Mesothelial cell of epicardium (in vitro differentiated cells): ENCODE measurements at regions not wholly inside any gene's neighbourhood (a gene's known extent, or its start where the extent isn't known, plus 50 kb on each side); places are given as distances from the start of the nearest gene placed in this dataset.

Experiments used
- DNase-seq, 2 experiments: peaks; one replicate each; pipeline ENCODE4 v3.0.0; 2021; ENCODE audit warnings: low spot score in 2 of 2; ENCODE audit not compliant: unreplicated experiment in 2 of 2
- H3K27ac Mint-ChIP-seq: 2 replicates; pipeline ENCODE4 v1.8.0; 2021; ENCODE audit warnings: mixed read lengths
- H3K27me3 Mint-ChIP-seq: 2 replicates; pipeline ENCODE4 v1.8.0; 2021; ENCODE audit warnings: low read depth, mixed read lengths
- H3K36me3 Mint-ChIP-seq: 2 replicates; pipeline ENCODE4 v1.8.0; 2021; ENCODE audit warnings: mixed read lengths
- H3K4me1 Mint-ChIP-seq: 2 replicates; pipeline ENCODE4 v1.8.0; 2021; ENCODE audit warnings: mixed read lengths
- H3K4me3 Mint-ChIP-seq: 2 replicates; pipeline ENCODE4 v1.8.0; 2021; ENCODE audit warnings: mild to moderate bottlenecking, moderate library complexity, mixed read lengths
- H3K9me3 Mint-ChIP-seq: 2 replicates; pipeline ENCODE4 v1.8.0; 2021; ENCODE audit warnings: mixed read lengths
- TF ChIP-seq, protein P1 (sequence below): fragments of 200-600 bp; sonication (generic); IDR thresholded peaks from one replicate; pipeline ENCODE4 v1.5.0; 2021; ENCODE audit warnings: antibody characterized with exemption; ENCODE audit not compliant: unreplicated experiment

DNA sequence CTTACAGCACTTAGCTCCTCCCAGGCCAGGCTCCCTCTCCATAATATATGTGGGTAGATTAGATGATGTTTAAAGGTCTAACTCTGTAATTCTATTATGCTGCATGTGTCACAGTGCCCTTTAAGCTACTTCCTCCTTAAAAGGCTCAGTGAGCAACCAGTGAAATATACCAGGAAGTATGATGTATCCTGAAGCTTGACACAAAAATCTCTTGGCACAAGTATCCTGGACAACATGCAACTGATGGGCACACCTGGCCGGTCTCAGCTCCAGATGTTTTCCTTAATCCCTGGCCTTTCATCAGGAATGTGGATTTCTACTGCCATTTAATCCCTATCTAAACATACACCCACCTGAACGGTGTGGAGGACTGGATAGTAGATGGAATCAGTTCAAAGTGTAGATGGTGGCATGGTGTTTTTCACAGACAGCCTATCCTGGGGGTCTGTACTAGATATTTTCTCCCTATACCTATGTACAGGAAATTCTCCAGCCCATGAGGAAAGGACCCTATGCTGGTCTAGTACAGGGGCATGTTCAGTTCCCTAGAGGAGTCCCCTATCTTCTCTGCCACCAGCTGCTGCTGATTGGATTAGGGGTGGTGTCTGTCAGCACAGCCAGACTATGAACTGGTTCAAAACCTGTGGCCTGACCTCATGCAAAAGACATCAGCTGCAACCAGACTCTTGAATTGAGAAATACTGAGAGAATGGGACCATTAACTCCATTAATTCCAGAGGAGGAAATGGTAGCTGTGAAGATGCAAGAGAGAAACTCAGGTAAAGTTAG, 59.4 kb upstream of the CITED2 start:
- DNase-seq = no peak
- H3K4me1 Mint-ChIP-seq = peaks cover 24% of the 10 kb centered on the region
- no peak overlapping the region for H3K4me3 Mint-ChIP-seq
- H3K27me3 Mint-ChIP-seq = no peaks in the 10 kb centered on the region
- H3K36me3 Mint-ChIP-seq = no peaks in the 10 kb centered on the region
- TF ChIP-seq, protein P1, sequence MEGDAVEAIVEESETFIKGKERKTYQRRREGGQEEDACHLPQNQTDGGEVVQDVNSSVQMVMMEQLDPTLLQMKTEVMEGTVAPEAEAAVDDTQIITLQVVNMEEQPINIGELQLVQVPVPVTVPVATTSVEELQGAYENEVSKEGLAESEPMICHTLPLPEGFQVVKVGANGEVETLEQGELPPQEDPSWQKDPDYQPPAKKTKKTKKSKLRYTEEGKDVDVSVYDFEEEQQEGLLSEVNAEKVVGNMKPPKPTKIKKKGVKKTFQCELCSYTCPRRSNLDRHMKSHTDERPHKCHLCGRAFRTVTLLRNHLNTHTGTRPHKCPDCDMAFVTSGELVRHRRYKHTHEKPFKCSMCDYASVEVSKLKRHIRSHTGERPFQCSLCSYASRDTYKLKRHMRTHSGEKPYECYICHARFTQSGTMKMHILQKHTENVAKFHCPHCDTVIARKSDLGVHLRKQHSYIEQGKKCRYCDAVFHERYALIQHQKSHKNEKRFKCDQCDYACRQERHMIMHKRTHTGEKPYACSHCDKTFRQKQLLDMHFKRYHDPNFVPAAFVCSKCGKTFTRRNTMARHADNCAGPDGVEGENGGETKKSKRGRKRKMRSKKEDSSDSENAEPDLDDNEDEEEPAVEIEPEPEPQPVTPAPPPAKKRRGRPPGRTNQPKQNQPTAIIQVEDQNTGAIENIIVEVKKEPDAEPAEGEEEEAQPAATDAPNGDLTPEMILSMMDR = no peak
- no peak overlapping the region for H3K27ac Mint-ChIP-seq
- H3K9me3 Mint-ChIP-seq = peaks cover 8% of the 10 kb centered on the region

DNA sequence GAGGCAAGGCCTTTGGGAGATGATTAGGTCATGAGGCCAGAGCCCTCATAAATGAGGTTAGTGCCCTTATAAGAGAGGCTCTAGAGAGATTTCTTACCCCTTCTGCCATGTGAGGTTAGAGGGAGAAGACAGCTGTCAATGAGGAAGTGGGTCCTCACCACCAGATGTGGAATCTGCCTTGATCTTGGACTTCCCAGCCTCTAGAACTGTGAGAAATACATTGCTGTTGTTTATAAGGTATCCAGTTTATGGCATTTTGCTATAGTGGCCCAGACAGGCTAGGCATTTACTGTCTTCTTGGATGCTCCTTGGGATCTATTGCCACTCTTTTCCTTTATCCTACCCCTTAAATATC, 57.1 kb upstream of the CITED2 start:
- Mint-ChIP-seq H3K4me1 (peaks cover 14% of the 10 kb centered on the region), H3K27me3 (no peaks in the 10 kb centered on the region), H3K36me3 (no peaks in the 10 kb centered on the region), H3K4me3 (no peak overlapping the region), H3K27ac (no peak overlapping the region), H3K9me3 (peaks cover 8% of the 10 kb centered on the region)
- TF ChIP-seq, protein P1 = no peak
- no peak for DNase-seq

DNA sequence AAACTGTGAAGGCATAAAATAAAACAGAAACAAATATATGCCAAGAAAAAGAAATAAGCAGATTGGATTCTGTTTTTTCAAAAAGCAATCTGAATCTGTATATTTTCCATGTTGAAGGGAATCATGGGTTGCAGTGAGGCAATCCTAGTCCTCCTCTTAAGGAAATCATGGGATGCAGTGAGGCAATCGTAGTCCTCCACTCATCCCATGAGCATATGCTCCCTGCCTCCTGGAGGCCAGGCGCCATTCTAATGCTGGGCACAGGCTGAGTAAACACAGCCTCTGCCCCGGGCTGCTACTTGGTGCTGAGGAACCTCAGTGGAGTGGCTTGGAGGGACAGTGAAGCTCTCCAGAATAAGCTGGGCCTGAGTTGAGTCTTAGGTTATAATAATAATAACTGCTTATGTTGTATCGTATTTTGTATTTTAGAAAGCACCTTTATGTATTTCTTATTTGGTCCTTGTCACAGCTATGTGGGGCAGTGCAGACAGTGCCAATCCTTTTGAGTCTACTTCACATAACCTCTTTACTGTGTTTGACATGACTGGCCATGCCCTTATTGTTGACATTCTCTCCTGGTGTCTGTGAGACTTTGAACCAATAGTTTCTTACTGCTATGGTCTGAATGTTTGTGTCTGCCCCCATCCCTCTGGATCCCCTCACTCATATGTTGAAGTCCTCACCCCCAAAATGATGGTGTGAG, 56.6 kb upstream of the CITED2 start:
- H3K9me3 Mint-ChIP-seq = peaks cover 8% of the 10 kb centered on the region
- TF ChIP-seq, protein P1 = no peak
- no peaks in the 10 kb centered on the region for H3K27me3 Mint-ChIP-seq
- no peaks in the 10 kb centered on the region for H3K36me3 Mint-ChIP-seq
- peaks cover 10% of the 10 kb centered on the region for H3K4me1 Mint-ChIP-seq
- no peak overlapping the region for H3K27ac Mint-ChIP-seq
- no peak overlapping the region for H3K4me3 Mint-ChIP-seq
- no peak for DNase-seq

DNA sequence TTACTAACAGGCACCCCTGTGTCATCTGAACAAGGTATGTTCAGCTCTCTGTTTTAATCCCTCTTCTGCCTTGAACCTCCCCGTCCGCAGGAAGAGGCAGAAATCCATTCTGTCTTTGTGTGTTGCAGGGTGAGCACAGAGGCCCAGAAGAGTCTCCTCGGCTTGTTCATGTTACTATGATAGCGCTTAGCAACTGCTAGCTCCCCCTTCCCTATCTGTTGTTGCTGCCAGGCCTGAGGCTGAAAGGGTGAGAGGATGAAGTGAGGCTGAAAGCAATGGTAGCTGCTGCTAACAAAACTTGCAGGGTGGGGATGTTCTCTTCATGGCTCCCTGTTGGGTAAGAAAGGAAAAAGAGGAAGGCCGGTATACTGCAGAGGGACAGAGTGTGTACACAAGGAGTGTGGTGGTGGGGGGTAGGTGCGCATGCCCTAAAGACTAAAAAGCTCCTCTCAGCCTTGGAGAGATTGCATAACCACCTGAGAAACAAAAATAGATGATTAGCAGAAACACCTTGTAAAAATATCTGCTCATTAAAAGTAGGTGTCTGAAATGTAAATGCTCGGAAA, 55.2 kb upstream of the CITED2 start:
- H3K27ac Mint-ChIP-seq = no peak overlapping the region
- peaks cover 10% of the 10 kb centered on the region for H3K4me1 Mint-ChIP-seq
- TF ChIP-seq, protein P1 = no peak
- DNase-seq = no peak
- peaks cover 8% of the 10 kb centered on the region for H3K9me3 Mint-ChIP-seq
- no peak overlapping the region for H3K4me3 Mint-ChIP-seq
- no peaks in the 10 kb centered on the region for H3K36me3 Mint-ChIP-seq
- no peaks in the 10 kb centered on the region for H3K27me3 Mint-ChIP-seq

DNA sequence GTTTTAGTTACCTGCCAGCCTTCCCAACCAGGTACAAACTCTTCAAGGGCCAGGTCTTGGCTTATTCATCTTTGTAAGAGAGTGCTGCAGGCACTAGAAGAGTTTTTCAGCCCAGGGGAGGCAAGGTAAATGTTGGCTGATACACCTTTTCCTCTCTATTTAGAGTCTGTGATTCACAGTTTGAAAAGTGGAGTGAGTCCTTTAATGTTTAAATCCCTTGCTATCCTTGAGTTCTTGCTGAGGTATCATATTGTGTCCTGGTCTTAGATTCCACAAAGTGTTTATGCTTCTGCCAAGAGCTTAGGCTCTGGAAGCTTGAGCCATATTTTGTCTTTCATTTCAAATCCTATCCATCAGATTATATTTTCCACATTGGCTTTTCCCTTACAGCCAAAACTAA, 52.8 kb upstream of the CITED2 start:
- Mint-ChIP-seq H3K36me3 (no peaks in the 10 kb centered on the region), H3K9me3 (peaks cover 6% of the 10 kb centered on the region), H3K4me1 (peaks cover 5% of the 10 kb centered on the region), H3K27me3 (no peaks in the 10 kb centered on the region), H3K4me3 (no peak overlapping the region), H3K27ac (no peak overlapping the region)
- DNase-seq = no peak
- TF ChIP-seq, protein P1 = no peak
